ENCODE measurements at regions not wholly inside any gene's neighbourhood (a gene's known extent, or its start where the extent isn't known, plus 50 kb on each side); places are given as distances from the start of the nearest gene placed in this dataset.

- no peak overlapping the region for H3K4me3 ChIP-seq
- H3K27ac ChIP-seq: no peak overlapping the region
Measured at GRCh38 chr12:130216031-130216430, 53.8 kb downstream of the FZD10 start.

- H3K4me3 ChIP-seq: no peak overlapping the region
- H3K27ac ChIP-seq: no peak overlapping the region
Measured at GRCh38 chr12:130218682-130219081, 56.4 kb downstream of the FZD10 start.

- H3K27ac ChIP-seq: no peak overlapping the region
- H3K4me3 ChIP-seq: no peak overlapping the region
Measured at GRCh38 chr12:130219929-130220705, 57.9 kb downstream of the FZD10 start.

- no peak overlapping the region for H3K27ac ChIP-seq
- no peak overlapping the region for H3K4me3 ChIP-seq
Measured at GRCh38 chr12:130220706-130221100, 58.4 kb downstream of the FZD10 start.

- no peak overlapping the region for H3K27ac ChIP-seq
Measured at GRCh38 chr12:130222519-130223218, 60.4 kb downstream of the FZD10 start.

DNA sequence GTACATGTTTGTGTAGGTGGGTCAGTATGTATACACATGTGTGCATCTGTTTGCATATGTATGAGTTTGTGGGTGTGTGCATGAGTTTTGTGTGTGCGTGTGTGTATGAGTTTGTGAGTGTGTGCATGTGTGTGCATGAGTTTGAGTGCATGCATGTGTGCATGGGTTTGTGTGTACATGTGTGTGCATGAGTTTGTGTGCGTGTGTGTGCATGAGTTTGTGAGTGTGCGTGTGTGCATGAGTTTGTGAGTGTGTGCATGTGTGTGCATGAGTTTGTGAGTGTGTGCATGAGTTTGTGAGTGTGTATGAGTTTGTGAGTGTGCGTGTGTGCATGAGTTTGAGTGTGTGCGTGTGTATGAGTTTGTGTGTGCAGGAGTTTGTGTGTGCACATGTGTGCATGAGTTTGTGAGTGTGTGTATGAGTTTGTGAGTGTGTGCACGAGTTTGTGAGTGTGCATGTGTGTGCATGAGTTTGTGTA, 61.5 kb downstream of the FZD10 start:
- no peak overlapping the region for H3K4me3 ChIP-seq
- no peak overlapping the region for H3K27ac ChIP-seq

More at GRCh38 chr12:130222519-130223218, 60.4 kb downstream of the FZD10 start:
- H3K4me3 ChIP-seq: no peak overlapping the region

GRCh38 chr12:130224613-130225012, 62.3 kb downstream of the FZD10 start:
- Histone ChIP-seq H3K4me3 (no peak overlapping the region), H3K27ac (no peak overlapping the region)

DNA sequence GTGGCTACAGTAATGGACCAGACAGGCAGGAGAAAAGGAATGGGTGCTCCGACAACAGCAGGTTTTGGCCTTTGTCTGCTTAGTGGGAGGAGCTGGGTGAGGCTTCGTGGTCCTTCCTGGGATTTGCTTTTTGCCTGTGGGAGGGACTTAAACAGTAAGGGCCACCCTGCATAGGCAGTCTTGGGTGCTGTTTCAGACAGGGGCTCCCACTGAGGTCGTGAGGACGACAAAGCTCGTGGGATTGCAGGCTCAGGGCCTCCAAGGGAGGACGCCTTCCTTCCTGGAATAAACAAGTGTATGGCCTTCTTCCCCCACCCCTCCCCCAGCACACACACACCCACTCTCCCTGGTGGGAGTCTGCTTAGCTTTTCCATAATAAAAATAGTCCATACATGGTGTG, 63.1 kb downstream of the FZD10 start:
- Histone ChIP-seq H3K4me3 (no peak overlapping the region), H3K27ac (no peak overlapping the region)

GRCh38 chr12:130226126-130226525, 63.9 kb downstream of the FZD10 start:
- H3K4me3 ChIP-seq: no peak overlapping the region
- no peak overlapping the region for H3K27ac ChIP-seq

DNA sequence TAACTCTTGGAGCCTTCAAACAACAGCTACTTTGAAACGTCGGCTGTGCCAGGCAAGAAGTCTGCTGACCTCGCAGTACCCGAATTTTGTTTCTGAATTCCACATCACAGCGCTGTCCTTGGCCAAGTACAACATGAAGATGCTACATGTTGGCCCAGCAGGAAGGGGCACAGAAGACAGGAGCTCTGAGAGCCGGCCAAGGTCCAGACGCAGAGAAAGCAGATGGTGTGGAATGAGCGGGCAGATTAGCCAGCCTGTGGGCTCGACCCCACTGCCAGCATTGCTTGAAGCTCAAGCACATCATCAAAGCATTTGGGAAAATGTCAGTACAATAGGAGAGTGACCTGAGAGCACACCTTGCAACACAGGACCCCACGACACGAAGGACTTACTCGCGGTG, 64.5 kb downstream of the FZD10 start:
- H3K4me3 ChIP-seq: no peak overlapping the region
- H3K27ac ChIP-seq: no peak overlapping the region

DNA sequence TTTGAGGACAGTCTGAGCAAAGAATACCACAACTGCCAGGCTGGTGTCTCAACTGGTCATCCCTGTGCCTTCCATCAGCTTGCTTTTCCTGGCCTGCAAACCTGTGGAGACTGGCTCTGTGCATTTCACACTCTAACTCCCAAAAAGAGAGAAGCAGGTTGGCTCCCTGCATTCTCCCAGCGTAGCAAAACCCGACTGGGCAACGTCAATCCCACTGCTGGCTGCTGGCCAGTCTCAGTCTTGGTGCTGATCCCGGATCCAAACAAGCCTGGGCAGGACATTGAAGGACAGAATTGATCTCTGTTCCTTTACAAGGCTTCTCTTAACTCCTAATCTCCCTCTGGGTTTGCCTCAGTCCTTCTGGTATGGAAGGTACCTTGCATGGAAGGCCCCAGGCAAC, 65.4 kb downstream of the FZD10 start:
- Histone ChIP-seq H3K4me3 (no peak overlapping the region), H3K27ac (no peak overlapping the region)

- H3K4me3 ChIP-seq: no peak overlapping the region
- no peak overlapping the region for H3K27ac ChIP-seq
Measured at GRCh38 chr12:130236446-130236845, 74.2 kb downstream of the FZD10 start.

DNA sequence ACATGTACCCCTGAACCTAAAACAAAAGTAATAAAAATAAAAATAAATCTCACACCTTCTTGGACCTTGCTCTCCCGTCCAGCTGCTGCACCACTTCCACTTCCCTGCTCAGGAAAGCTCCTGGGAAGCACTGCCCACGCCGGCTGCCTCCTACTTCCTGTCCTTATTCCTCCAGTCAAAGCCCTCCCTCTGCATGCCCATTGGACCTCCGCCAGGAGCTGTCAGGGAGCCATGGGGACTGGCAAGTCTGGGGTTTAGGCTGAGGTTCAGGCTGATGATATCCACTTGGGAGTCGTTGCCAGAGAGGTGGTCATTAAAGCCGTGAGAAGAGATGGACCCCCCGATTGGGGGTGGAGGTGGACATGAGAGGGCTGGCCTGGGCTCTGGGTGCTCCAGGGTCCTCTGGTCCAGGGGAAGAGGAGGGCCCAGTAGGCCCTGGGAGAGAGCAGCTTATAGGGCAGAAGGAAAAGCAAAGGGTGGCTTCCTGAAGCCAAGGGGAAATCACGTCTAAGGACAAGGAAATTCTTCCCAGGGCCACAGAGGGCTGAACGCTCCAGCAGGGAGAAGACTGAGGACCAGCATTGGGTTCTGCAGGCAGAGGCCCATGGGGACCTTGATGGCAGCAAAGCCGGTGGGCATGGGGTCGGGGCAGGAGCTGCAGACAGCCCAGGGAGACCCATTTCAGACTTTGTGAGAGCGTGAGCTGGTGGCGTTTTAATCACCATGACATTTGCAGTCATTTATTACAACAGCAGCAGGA, 78.7 kb downstream of the FZD10 start:
- Histone ChIP-seq H3K27ac (no peak overlapping the region), H3K4me3 (no peak overlapping the region)

DNA sequence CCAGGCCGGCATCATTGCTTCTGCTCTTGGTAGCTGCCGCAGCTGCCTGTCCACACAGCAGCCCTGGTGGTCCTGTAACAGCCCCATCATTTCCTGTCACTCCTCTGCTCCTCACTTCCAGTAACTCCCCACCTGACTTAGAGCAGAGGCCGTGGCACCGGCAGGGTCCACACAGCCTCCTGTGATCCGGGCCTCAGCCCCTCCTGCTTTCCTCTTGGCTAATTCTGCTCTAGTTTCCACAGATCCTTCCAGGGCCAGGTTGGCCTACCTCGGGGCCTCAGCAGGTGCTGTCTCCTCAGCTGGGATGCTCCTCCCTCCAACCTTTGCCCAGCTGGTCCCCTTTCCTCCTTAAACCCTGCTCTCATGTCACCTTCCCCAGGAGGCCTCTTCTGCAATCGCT, 80.2 kb downstream of the FZD10 start:
- H3K4me3 ChIP-seq: no peak overlapping the region
- no peak overlapping the region for H3K27ac ChIP-seq

DNA sequence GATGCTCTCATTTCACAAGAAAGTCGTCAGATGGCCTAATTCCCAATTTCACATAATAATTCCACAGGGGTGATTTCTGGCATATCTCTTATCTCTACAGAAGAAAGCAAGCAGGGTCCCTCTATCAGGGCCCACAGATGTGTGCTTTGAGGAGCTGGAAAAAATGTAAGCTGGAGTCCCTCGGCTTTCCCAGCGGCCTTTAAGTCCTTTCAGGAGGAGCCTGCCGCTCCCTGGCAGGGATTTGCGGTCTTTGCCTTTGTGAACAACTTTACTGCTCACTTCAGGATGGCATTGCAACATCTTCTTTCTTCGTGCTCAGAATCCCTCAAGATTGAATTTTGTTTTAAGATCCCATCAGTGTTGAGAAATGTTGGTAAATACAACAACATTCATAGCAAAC, 83.0 kb downstream of the FZD10 start:
- H3K4me3 ChIP-seq: no peak overlapping the region
- no peak overlapping the region for H3K27ac ChIP-seq

DNA sequence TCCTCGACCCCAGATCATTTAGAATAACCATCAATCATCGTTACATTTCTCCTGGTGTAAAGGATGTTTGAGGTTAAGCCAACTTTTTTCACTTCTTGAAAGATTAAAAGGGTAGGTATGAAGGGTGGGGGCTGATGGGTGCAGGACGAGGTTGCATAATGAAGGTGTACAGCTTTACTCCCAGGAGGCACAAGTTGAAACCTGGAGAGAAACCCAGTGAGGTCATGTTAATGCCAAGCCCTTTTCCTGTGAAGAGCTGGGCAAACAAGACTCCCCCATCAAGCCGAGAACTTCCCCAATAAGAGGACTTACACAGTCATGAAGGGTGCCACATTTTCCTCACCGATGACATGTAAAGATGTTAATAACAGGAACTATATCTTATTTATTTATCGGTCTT, 84.3 kb downstream of the FZD10 start:
- no peak overlapping the region for H3K27ac ChIP-seq
- no peak overlapping the region for H3K4me3 ChIP-seq

DNA sequence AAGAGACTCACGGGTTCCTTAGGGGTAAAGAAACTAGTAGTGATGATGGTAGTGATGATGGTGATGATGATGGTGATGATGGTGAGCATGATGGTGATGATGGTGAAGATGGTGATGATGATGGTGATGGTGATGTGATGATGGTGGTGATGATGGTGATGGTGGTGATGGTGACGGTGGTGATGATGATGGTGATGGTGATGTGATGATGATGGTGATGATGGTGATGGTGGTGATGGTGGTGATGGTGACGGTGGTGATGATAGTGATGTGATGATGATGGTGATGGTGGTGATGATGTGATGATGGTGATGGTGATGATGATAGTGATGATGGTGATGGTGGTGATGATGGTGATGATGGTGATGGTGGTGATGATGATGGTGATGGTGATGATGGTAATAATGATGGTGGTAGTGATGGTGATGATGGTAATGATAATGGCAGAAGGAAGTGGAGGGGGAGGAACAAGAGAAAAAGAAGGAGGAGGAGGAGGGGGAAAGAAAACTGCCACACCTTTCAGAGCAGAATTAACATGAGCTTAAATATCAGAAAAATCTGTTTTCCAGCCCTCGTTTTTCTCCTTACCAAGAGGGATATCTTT, 85.5 kb downstream of the FZD10 start:
- Histone ChIP-seq H3K27ac (no peak overlapping the region), H3K4me3 (no peak overlapping the region)

GRCh38 chr12:130249376-130249775, 87.1 kb downstream of the FZD10 start:
- Histone ChIP-seq H3K4me3 (no peak overlapping the region), H3K27ac (no peak overlapping the region)

- H3K4me3 ChIP-seq: no peak overlapping the region
- H3K27ac ChIP-seq: no peak overlapping the region
Measured at GRCh38 chr12:130251236-130251780, 86.4 kb upstream of the PIWIL1 start.

DNA sequence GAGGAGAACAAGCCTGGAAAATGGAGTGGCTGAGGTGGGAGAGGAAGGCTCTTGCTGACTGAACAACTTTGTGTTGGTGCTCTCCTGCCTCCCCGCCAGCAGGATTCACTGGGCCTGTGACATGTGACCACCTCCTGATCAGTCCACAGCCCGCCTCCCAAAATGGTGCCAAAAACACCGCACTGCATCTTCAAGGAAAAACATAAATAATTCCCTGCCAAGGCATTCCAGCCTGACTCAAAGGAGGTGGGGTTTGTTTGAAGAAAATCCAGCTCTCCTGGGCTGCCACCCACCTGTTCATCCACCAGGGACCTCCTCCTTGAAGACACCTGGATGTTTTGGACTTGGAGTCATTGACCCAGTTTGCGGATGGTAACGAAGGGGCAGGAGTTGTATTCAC, 83.8 kb upstream of the PIWIL1 start:
- H3K27ac ChIP-seq: peak overlapping the region in 8 of 21 experiments; percentile 17 to 45 (median 32)

More for the DNA sequence above, 83.8 kb upstream of the PIWIL1 start:
- H3K4me3 ChIP-seq: no peak overlapping the region
